DND-41 (cell line): ENCODE measurements at regions not wholly inside any gene's neighbourhood (a gene's known extent, or its start where the extent isn't known, plus 50 kb on each side); places are given as distances from the start of the nearest gene placed in this dataset.

Experiments used
- CTCF ChIP-seq: IDR thresholded peaks from 2 replicates; pipeline ENCODE4 v1.5.1; 2012; ENCODE audit warnings: borderline replicate concordance, low read length, moderate library complexity, mild to moderate bottlenecking; ENCODE audit not compliant: poor library complexity, severe bottlenecking; ENCODE audit errors: extremely low read depth
- EZH2 ChIP-seq: IDR thresholded peaks from 3 replicates; pipeline ENCODE4 v1.6.1; 2012; ENCODE audit warnings: borderline replicate concordance, low read depth, mild to moderate bottlenecking, moderate library complexity, low read length, inconsistent platforms; ENCODE audit not compliant: severe bottlenecking

GRCh38 chr10:32146166-32146565, 89.9 kb upstream of the KIF5B start:
- TF ChIP-seq CTCF, result no peak
- TF ChIP-seq EZH2, result no peak
